Endothelial cell of umbilical vein (primary cell): ENCODE measurements at regions not wholly inside any gene's neighbourhood (a gene's known extent, or its start where the extent isn't known, plus 50 kb on each side); places are given as distances from the start of the nearest gene placed in this dataset.

Experiments used
- BruUV-seq: library from RNA; stranded (reverse); fragments of 400-500 nt; replicated peaks from 2 replicates; lab custom pipeline; 2021; lab: Mats Ljungman, UMichigan
- CTCF ChIA-PET: fragments of 300-600, 350-600 bp; sonication (Branson Sonifier 250); formaldehyde crosslinking; loops from one replicate; lab custom pipeline; 2021; ENCODE audit warnings: antibody characterized with exemption, inconsistent platforms; lab: Charles Lee
- POLR2A ChIA-PET: fragments of 300-600, 350-600 bp; sonication (Branson Sonifier 250); formaldehyde crosslinking; loops from one replicate; lab custom pipeline; 2021; ENCODE audit warnings: antibody characterized with exemption, inconsistent platforms; lab: Charles Lee
- DNase-seq: peaks from one replicate; pipeline ENCODE4 v3.0.0-alpha.2; 2011; ENCODE audit warnings: low read depth, low spot score
- FAIRE-seq: peaks from 2 replicates; lab custom pipeline; 2011; peaks lifted over from hg19 to GRCh38; lab: Jason Lieb, UNC
- H2AFZ ChIP-seq: 2 replicates; pipeline ENCODE4 v1.6.0; 2012; ENCODE audit warnings: low read depth, low read length, control low read depth, inconsistent platforms
- H3K27ac ChIP-seq: 2 replicates; pipeline ENCODE4 v1.5.1; 2011; ENCODE audit warnings: low read depth, mild to moderate bottlenecking, control low read depth, low read length, moderate library complexity; ENCODE audit not compliant: insufficient read depth
- H3K27me3 ChIP-seq, 2 experiments: 2 replicates each; pipeline versions ENCODE4 v1.6.0 to v1.6.1; 2011; ENCODE audit warnings: low read length in 2 of 2, mixed read lengths in 1 of 2; ENCODE audit not compliant: control insufficient read depth in 2 of 2, insufficient read depth in 2 of 2
- H3K36me3 ChIP-seq, 2 experiments: 2 replicates in 1 of 2; 3 replicates in 1 of 2; pipeline ENCODE4 v1.5.1; 2011; ENCODE audit warnings: low read length in 2 of 2, mild to moderate bottlenecking in 1 of 2, moderate library complexity in 1 of 2; ENCODE audit not compliant: control insufficient read depth in 2 of 2, insufficient read depth in 2 of 2; ENCODE audit errors: extremely low read depth in 1 of 2
- H3K4me1 ChIP-seq: 3 replicates; pipeline ENCODE4 v1.5.1; 2011; ENCODE audit warnings: mild to moderate bottlenecking, low read length; ENCODE audit not compliant: control insufficient read depth, insufficient read depth; ENCODE audit errors: extremely low read depth
- H3K4me2 ChIP-seq: 2 replicates; pipeline ENCODE4 v1.6.1; 2011; ENCODE audit warnings: low read length, control low read depth, mixed read lengths; ENCODE audit not compliant: insufficient read depth
- H3K4me3 ChIP-seq, 3 experiments: fragments of 200-600 bp in 1 of 3; sonication (generic), shearing (Covaris generic) in 1 of 3; replicated peaks in 1 of 3; 2 replicates each; pipeline ENCODE4 v1.5.1; 2011 to 2016; ENCODE audit warnings: control low read depth in 3 of 3, low read length in 3 of 3, mild to moderate bottlenecking in 2 of 3, inconsistent platforms in 1 of 3, low read depth in 1 of 3, moderate library complexity in 1 of 3; ENCODE audit not compliant: insufficient read depth in 1 of 3
- H3K79me2 ChIP-seq: 2 replicates; pipeline ENCODE4 v1.6.0; 2012; ENCODE audit warnings: low read length, inconsistent platforms; ENCODE audit not compliant: control insufficient read depth, insufficient read depth
- H3K9ac ChIP-seq: replicated peaks from 2 replicates; pipeline ENCODE3; 2011; ENCODE audit warnings: low read length, control low read depth; ENCODE audit not compliant: insufficient read depth; ENCODE audit errors: extremely low read depth
- H3K9me1 ChIP-seq: replicated peaks from 3 replicates; pipeline ENCODE4 v1.6.0; 2011; ENCODE audit warnings: mild to moderate bottlenecking, low read length; ENCODE audit not compliant: control insufficient read depth, insufficient read depth; ENCODE audit errors: extremely low read depth
- H3K9me3 ChIP-seq: replicated peaks from 2 replicates; pipeline ENCODE4 v1.5.1; 2012; ENCODE audit warnings: low read length, inconsistent platforms; ENCODE audit not compliant: control insufficient read depth, insufficient read depth
- H4K20me1 ChIP-seq: replicated peaks from 2 replicates; pipeline ENCODE3; 2011; ENCODE audit warnings: mild to moderate bottlenecking, low read length; ENCODE audit not compliant: control insufficient read depth, insufficient read depth; ENCODE audit errors: extremely low read depth
- EZH2 ChIP-seq: IDR thresholded peaks from 2 replicates; pipeline ENCODE4 v1.6.1; 2012; ENCODE audit warnings: borderline replicate concordance, low read depth, mild to moderate bottlenecking, moderate library complexity, low read length, inconsistent platforms; ENCODE audit not compliant: severe bottlenecking
- FOS ChIP-seq: IDR thresholded peaks from 2 replicates; pipeline ENCODE4 v1.6.1; 2011; ENCODE audit warnings: mild to moderate bottlenecking, low read length, moderate library complexity, borderline replicate concordance; ENCODE audit not compliant: insufficient read depth
- GATA2 ChIP-seq: IDR thresholded peaks from 2 replicates; pipeline ENCODE4 v1.7.0; 2011; ENCODE audit warnings: low read depth, mild to moderate bottlenecking, moderate library complexity, mixed read lengths, low read length; ENCODE audit not compliant: insufficient read length, insufficient read depth
- JUN ChIP-seq: IDR thresholded peaks from 2 replicates; pipeline ENCODE4 v1.6.1; 2011; ENCODE audit warnings: borderline replicate concordance, low read depth; ENCODE audit not compliant: insufficient read length, insufficient read depth
- MYC ChIP-seq: IDR thresholded peaks from one replicate; pipeline ENCODE4 v1.6.1; 2011; ENCODE audit warnings: mild to moderate bottlenecking, low read depth, low read length
- POLR2A ChIP-seq: IDR thresholded peaks from 2 replicates; pipeline ENCODE4 v1.6.1; 2012; ENCODE audit warnings: low read depth, mild to moderate bottlenecking, control low read depth, low read length
- POLR2AphosphoS5 ChIP-seq: IDR thresholded peaks from 2 replicates; pipeline ENCODE4 v1.6.1; 2012; ENCODE audit warnings: low read depth, mild to moderate bottlenecking, control low read depth, low read length, moderate library complexity; ENCODE audit not compliant: insufficient read depth
- dilution Hi-C: fragments of 300-500 bp; cut with MboI; formaldehyde crosslinking; loops from one replicate; pipeline ENCODE4 v1.15.0; 2019; ENCODE audit warnings: low sequenced_read_pairs; ENCODE audit not compliant: extremely low pct_ligation_motif_present
- intact Hi-C: fragments of 100-400 bp; cut with micrococcal nuclease; formaldehyde crosslinking; loops from one replicate; pipeline ENCODE4 v1.10.0; 2022
- TF ChIP-seq, protein P1 (sequence below): IDR thresholded peaks from 2 replicates; pipeline ENCODE4 v1.6.1; 2011; ENCODE audit not compliant: insufficient read depth, insufficient read length
- TF ChIP-seq, protein P2 (sequence below), 2 donors: IDR thresholded peaks; 1 replicate in 1 of 2; 2 replicates in 1 of 2; pipeline ENCODE4 v1.5.1; 2011; ENCODE audit warnings: low read length in 2 of 2, mild to moderate bottlenecking in 2 of 2, moderate library complexity in 2 of 2, control low read depth in 1 of 2, inconsistent platforms in 1 of 2, low read depth in 1 of 2; ENCODE audit not compliant: insufficient read depth in 1 of 2; ENCODE audit errors: extremely low read depth in 1 of 2

DNA sequence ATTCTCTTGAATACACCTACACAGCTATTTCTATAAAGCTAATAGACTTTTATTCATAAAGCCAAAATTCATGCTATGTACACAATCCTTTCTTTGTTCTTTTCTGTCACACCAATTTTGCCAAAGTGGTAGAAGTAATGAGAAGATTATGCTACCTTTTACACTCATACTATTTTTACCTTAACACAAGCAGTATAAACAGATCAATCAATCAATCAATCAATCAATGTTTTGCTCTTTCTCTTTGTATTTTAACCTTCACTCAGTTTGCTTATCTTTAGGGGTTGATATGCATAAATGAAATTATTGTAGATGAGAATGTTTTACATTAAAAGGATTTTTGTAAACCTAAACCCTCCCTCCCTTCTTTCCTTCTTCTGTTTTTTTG is 878.6 kb downstream of the RAPGEF2 start:
- H2AFZ ChIP-seq = no peak overlapping the region
- H3K27ac ChIP-seq = no peak overlapping the region
- H3K9me3 ChIP-seq = no peaks in the 10 kb centered on the region
- no peaks in the 10 kb centered on the region for H3K79me2 ChIP-seq
- BruUV-seq = no TSS peak
- no peaks in the 10 kb centered on the region for H3K9me1 ChIP-seq
- no peaks in the 10 kb centered on the region for H3K36me3 ChIP-seq
- intact Hi-C loops (no loop called here), dilution Hi-C loops (no loop called here)
- no peaks in the 10 kb centered on the region for H3K4me1 ChIP-seq
- H3K9ac ChIP-seq = no peak overlapping the region
- no peak overlapping the region for H3K4me3 ChIP-seq
- DNase-seq (no peak), FAIRE-seq (no peak)
- no peak overlapping the region for H3K4me2 ChIP-seq
- no peak for TF ChIP-seq POLR2AphosphoS5
- TF ChIP-seq, protein P1, sequence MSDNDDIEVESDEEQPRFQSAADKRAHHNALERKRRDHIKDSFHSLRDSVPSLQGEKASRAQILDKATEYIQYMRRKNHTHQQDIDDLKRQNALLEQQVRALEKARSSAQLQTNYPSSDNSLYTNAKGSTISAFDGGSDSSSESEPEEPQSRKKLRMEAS = no peak
- no peak for TF ChIP-seq EZH2
- TF ChIP-seq POLR2A = no peak
- TF ChIP-seq, protein P2, sequence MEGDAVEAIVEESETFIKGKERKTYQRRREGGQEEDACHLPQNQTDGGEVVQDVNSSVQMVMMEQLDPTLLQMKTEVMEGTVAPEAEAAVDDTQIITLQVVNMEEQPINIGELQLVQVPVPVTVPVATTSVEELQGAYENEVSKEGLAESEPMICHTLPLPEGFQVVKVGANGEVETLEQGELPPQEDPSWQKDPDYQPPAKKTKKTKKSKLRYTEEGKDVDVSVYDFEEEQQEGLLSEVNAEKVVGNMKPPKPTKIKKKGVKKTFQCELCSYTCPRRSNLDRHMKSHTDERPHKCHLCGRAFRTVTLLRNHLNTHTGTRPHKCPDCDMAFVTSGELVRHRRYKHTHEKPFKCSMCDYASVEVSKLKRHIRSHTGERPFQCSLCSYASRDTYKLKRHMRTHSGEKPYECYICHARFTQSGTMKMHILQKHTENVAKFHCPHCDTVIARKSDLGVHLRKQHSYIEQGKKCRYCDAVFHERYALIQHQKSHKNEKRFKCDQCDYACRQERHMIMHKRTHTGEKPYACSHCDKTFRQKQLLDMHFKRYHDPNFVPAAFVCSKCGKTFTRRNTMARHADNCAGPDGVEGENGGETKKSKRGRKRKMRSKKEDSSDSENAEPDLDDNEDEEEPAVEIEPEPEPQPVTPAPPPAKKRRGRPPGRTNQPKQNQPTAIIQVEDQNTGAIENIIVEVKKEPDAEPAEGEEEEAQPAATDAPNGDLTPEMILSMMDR (IDR thresholded peaks at IDR 0.05; ENCODE audit: extremely low read depth in 1 of 2, insufficient read depth in 1 of 2, low read depth in 1 of 2, low read length in 2 of 2) = no peak
- no peak for TF ChIP-seq GATA2
- no peak for TF ChIP-seq JUN
- TF ChIP-seq MYC = no peak
- no peak for TF ChIP-seq FOS
- no peaks in the 10 kb centered on the region for H3K27me3 ChIP-seq
- POLR2A ChIA-PET = no interaction called here
- H4K20me1 ChIP-seq = no peaks in the 10 kb centered on the region
- CTCF ChIA-PET = no interaction called here
